OCI-LY7 (cell line): ENCODE measurements at regions not wholly inside any gene's neighbourhood (a gene's known extent, or its start where the extent isn't known, plus 50 kb on each side); places are given as distances from the start of the nearest gene placed in this dataset.

Source experiments
- CTCF ChIP-seq: fragments of 200-600 bp; sonication (generic); conservative IDR thresholded peaks from 2 replicates; pipeline ENCODE4 v1.5.1; 2014; ENCODE audit warnings: mild to moderate bottlenecking, antibody characterized with exemption, low read length, moderate library complexity, mixed read lengths
- EZH2phosphoT487 ChIP-seq: fragments of 200-600 bp; sonication (generic); IDR thresholded peaks from 2 replicates; pipeline ENCODE4 v1.6.1; 2018; ENCODE audit warnings: low read depth, borderline replicate concordance, mild to moderate bottlenecking, mixed run types, antibody characterized with exemption, low read length, moderate library complexity, mixed read lengths

GRCh38 chr2:766255-766654 lies 89.0 kb upstream of the TMEM18 start:
- TF ChIP-seq EZH2phosphoT487 (no peak), CTCF (no peak)
